ENCODE measurements at regions not wholly inside any gene's neighbourhood (a gene's known extent, or its start where the extent isn't known, plus 50 kb on each side); places are given as distances from the start of the nearest gene placed in this dataset.

DNA sequence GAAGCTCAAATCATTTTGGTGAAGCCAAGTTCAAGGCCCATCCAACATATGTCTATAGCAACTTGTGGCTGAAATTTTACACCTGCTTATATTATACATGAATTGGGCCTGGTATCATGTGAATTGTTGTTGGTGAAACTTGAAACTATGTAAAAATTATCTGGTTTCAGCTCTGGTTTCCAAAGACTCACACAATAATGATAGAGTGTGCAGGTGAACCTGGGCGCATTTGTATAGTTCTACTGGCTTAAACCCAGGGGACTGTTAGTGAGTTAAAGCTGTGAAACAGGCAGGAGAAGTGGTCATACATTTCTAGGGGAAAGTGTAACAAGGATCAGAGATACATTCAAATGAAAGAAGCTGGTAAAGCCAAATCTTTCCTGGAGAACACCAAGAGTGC lies 627.3 kb downstream of the METTL15 start:
- TF ChIP-seq EZH2 (IDR thresholded peaks at IDR 0.05) = no peak
- TF ChIP-seq FOXP2 (optimal IDR thresholded peaks at IDR 0.05; ENCODE audit: control extremely low read depth, extremely low read length, insufficient read depth) = no peak
- no peak for TF ChIP-seq POLR2AphosphoS5 (IDR thresholded peaks at IDR 0.05; ENCODE audit: borderline replicate concordance, low read depth, low read length)
- Histone ChIP-seq H3K9me3 (ENCODE audit: low read depth, low read length) (no peaks in the 10 kb centered on the region), H3K9ac (ENCODE audit: insufficient read length) (no peak overlapping the region), H3K4me3 (no peak overlapping the region), H3K36me3 (ENCODE audit: insufficient read depth, low read length) (no peaks in the 10 kb centered on the region), H3K27ac (no peak overlapping the region)
- no peak for DNase-seq (ENCODE audit: low read depth, low spot score)

GRCh38 chr11:28730889-28731288 lies 622.7 kb downstream of the METTL15 start:
- no peak overlapping the region for H3K4me3 ChIP-seq
- TF ChIP-seq EZH2 (IDR thresholded peaks at IDR 0.05) = no peak
- TF ChIP-seq POLR2AphosphoS5 (IDR thresholded peaks at IDR 0.05; ENCODE audit: borderline replicate concordance, low read depth, low read length) = no peak
- no peak for TF ChIP-seq FOXP2 (optimal IDR thresholded peaks at IDR 0.05; ENCODE audit: control extremely low read depth, extremely low read length, insufficient read depth)
- H3K27ac ChIP-seq = no peak overlapping the region
- DNase-seq (ENCODE audit: low read depth, low spot score) = no peak
- no peaks in the 10 kb centered on the region for H3K9me3 ChIP-seq (ENCODE audit: low read depth, low read length)
- no peak overlapping the region for H3K9ac ChIP-seq (ENCODE audit: insufficient read length)
- no peaks in the 10 kb centered on the region for H3K36me3 ChIP-seq (ENCODE audit: insufficient read depth, low read length)

DNA sequence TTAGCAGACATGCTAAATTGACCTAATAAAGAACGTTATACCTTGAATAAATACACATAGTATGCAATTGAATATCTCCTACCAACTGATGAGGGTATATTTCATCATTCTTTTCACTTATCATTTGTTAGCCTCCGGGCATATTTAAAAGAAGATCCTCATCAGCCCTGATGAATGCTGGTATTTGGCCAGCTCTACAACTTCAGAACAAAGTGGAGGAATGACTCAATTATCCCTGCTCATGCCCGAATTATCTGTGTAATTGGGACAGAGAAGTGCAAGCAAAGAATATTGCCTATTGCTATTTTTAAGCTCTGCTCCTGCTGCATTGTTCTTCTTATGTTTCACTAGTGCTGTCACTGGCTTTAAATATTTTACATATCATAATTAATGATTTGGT lies 622.1 kb downstream of the METTL15 start:
- Histone ChIP-seq H3K9ac (ENCODE audit: insufficient read length) (no peak overlapping the region), H3K27ac (no peak overlapping the region), H3K9me3 (ENCODE audit: low read depth, low read length) (no peaks in the 10 kb centered on the region), H3K4me3 (no peak overlapping the region), H3K36me3 (ENCODE audit: insufficient read depth, low read length) (no peaks in the 10 kb centered on the region)
- TF ChIP-seq POLR2AphosphoS5 (IDR thresholded peaks at IDR 0.05; ENCODE audit: borderline replicate concordance, low read depth, low read length) = no peak
- TF ChIP-seq EZH2 (IDR thresholded peaks at IDR 0.05) = no peak
- no peak for TF ChIP-seq FOXP2 (optimal IDR thresholded peaks at IDR 0.05; ENCODE audit: control extremely low read depth, extremely low read length, insufficient read depth)
- DNase-seq (ENCODE audit: low read depth, low spot score) = no peak

DNA sequence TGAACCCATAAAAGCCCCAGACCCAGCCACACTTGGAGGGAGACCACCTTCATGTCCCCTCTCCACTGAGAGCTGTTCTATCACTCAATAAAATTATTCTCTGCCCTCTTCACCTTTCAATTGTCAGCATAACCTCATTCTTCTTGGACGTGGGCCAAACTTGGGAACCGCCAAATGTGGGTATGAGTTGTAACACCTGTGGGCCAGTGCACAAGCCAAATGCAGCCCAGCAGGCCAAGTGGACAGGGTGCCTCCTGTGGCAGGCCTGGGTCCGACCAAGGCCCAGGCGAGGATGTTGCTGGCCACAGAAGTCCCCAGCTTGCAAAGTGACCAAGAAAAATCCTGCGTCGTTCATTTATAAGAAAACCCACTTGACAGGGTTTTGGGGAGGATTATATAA lies 621.2 kb downstream of the METTL15 start:
- H3K9ac ChIP-seq (ENCODE audit: insufficient read length) = no peak overlapping the region
- DNase-seq (ENCODE audit: low read depth, low spot score) = no peak
- TF ChIP-seq FOXP2 (optimal IDR thresholded peaks at IDR 0.05; ENCODE audit: control extremely low read depth, extremely low read length, insufficient read depth) (no peak), POLR2AphosphoS5 (IDR thresholded peaks at IDR 0.05; ENCODE audit: borderline replicate concordance, low read depth, low read length) (no peak), EZH2 (IDR thresholded peaks at IDR 0.05) (no peak)
- H3K9me3 ChIP-seq (ENCODE audit: low read depth, low read length) = no peaks in the 10 kb centered on the region
- no peak overlapping the region for H3K4me3 ChIP-seq
- no peaks in the 10 kb centered on the region for H3K36me3 ChIP-seq (ENCODE audit: insufficient read depth, low read length)
- no peak overlapping the region for H3K27ac ChIP-seq

- Histone ChIP-seq H3K27ac (no peak overlapping the region), H3K4me3 (no peak overlapping the region), H3K36me3 (ENCODE audit: insufficient read depth, low read length) (no peaks in the 10 kb centered on the region), H3K9me3 (ENCODE audit: low read depth, low read length) (no peaks in the 10 kb centered on the region), H3K9ac (ENCODE audit: insufficient read length) (no peak overlapping the region)
- no peak for DNase-seq (ENCODE audit: low read depth, low spot score)
- TF ChIP-seq EZH2 (IDR thresholded peaks at IDR 0.05) = no peak
Observed at GRCh38 chr11:28728666-28729065, 620.5 kb downstream of the METTL15 start.

- Histone ChIP-seq H3K9me3 (ENCODE audit: low read depth, low read length) (no peaks in the 10 kb centered on the region), H3K36me3 (ENCODE audit: insufficient read depth, low read length) (no peaks in the 10 kb centered on the region), H3K4me3 (no peak overlapping the region), H3K27ac (no peak overlapping the region), H3K9ac (ENCODE audit: insufficient read length) (no peak overlapping the region)
- TF ChIP-seq POLR2AphosphoS5 (IDR thresholded peaks at IDR 0.05; ENCODE audit: borderline replicate concordance, low read depth, low read length) = no peak
- TF ChIP-seq FOXP2 (optimal IDR thresholded peaks at IDR 0.05; ENCODE audit: control extremely low read depth, extremely low read length, insufficient read depth) = no peak
- TF ChIP-seq EZH2 (IDR thresholded peaks at IDR 0.05) = no peak
- no peak for DNase-seq (ENCODE audit: low read depth, low spot score)
Observed at GRCh38 chr11:28727254-28727653, 619.1 kb downstream of the METTL15 start.

GRCh38 chr11:28726432-28726831 lies 618.2 kb downstream of the METTL15 start:
- no peaks in the 10 kb centered on the region for H3K36me3 ChIP-seq (ENCODE audit: insufficient read depth, low read length)
- DNase-seq (ENCODE audit: low read depth, low spot score) = no peak
- H3K27ac ChIP-seq = no peak overlapping the region
- H3K9ac ChIP-seq (ENCODE audit: insufficient read length) = no peak overlapping the region
- TF ChIP-seq EZH2 (IDR thresholded peaks at IDR 0.05) = no peak
- TF ChIP-seq POLR2AphosphoS5 (IDR thresholded peaks at IDR 0.05; ENCODE audit: borderline replicate concordance, low read depth, low read length) = no peak
- no peak for TF ChIP-seq FOXP2 (optimal IDR thresholded peaks at IDR 0.05; ENCODE audit: control extremely low read depth, extremely low read length, insufficient read depth)
- no peak overlapping the region for H3K4me3 ChIP-seq
- H3K9me3 ChIP-seq (ENCODE audit: low read depth, low read length) = no peaks in the 10 kb centered on the region

DNA sequence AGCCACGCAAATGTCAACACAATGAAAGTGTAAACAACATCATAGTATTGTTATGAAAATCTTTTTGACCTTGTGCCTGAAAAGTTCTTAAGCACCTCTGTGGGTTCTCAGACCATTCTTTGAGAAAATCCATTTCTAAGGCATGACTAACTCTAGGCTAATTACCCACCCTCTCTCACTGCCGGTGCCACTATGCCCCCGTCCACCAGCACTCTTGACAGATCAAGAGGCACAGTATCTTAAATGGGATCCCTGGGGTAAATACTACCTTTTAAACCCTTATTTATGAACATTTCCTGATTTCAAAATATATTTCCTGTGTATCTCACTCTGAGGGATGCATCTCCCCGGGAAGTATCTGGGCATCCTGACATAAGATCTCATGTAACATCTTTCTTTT lies 607.5 kb downstream of the METTL15 start:
- no peak for TF ChIP-seq FOXP2 (optimal IDR thresholded peaks at IDR 0.05; ENCODE audit: control extremely low read depth, extremely low read length, insufficient read depth)
- TF ChIP-seq POLR2AphosphoS5 (IDR thresholded peaks at IDR 0.05; ENCODE audit: borderline replicate concordance, low read depth, low read length) = no peak
- TF ChIP-seq EZH2 (IDR thresholded peaks at IDR 0.05) = no peak
- no peak overlapping the region for H3K27ac ChIP-seq

GRCh38 chr11:28713850-28714249 lies 605.7 kb downstream of the METTL15 start:
- TF ChIP-seq FOXP2 (optimal IDR thresholded peaks at IDR 0.05; ENCODE audit: control extremely low read depth, extremely low read length, insufficient read depth) = no peak
- no peak for TF ChIP-seq EZH2 (IDR thresholded peaks at IDR 0.05)
- no peak for TF ChIP-seq POLR2AphosphoS5 (IDR thresholded peaks at IDR 0.05; ENCODE audit: borderline replicate concordance, low read depth, low read length)
- Histone ChIP-seq H3K9me3 (ENCODE audit: low read depth, low read length) (no peaks in the 10 kb centered on the region), H3K9ac (ENCODE audit: insufficient read length) (no peak overlapping the region), H3K36me3 (ENCODE audit: insufficient read depth, low read length) (no peaks in the 10 kb centered on the region), H3K27ac (no peak overlapping the region), H3K4me3 (no peak overlapping the region)
- no peak for DNase-seq (ENCODE audit: low read depth, low spot score)

More for the DNA sequence above, 607.5 kb downstream of the METTL15 start:
- DNase-seq (ENCODE audit: low read depth, low spot score) = no peak
- Histone ChIP-seq H3K9me3 (ENCODE audit: low read depth, low read length) (no peaks in the 10 kb centered on the region), H3K4me3 (no peak overlapping the region), H3K9ac (ENCODE audit: insufficient read length) (no peak overlapping the region), H3K36me3 (ENCODE audit: insufficient read depth, low read length) (no peaks in the 10 kb centered on the region)
